Thyroid gland (tissue), 4 donors: ENCODE measurements at regions not wholly inside any gene's neighbourhood (a gene's known extent, or its start where the extent isn't known, plus 50 kb on each side); places are given as distances from the start of the nearest gene placed in this dataset.

ENCODE experiments used
- DNase-seq, 2 donors: peaks; one replicate each; pipeline ENCODE4 v3.0.0-alpha.2; 2019
- H3K27ac ChIP-seq, 3 donors: fragments of 200-600 bp; sonication (generic); 1 replicate in 2 of 3; 2 replicates in 1 of 3; pipeline ENCODE4 v1.5.1; 2016 to 2019; ENCODE audit warnings: mild to moderate bottlenecking in 1 of 3, moderate library complexity in 1 of 3
- H3K27me3 ChIP-seq: fragments of 200-600 bp; sonication (generic); one replicate; pipeline ENCODE4 v1.5.1; 2019
- H3K36me3 ChIP-seq, 2 donors: fragments of 200-600 bp; sonication (generic); one replicate each; pipeline ENCODE4 v1.5.1; 2016 to 2019
- H3K4me1 ChIP-seq, 2 donors: fragments of 200-600 bp; sonication (generic); one replicate each; pipeline ENCODE4 v1.5.1; 2017 to 2019
- H3K4me3 ChIP-seq, 3 donors: fragments of 200-600 bp; sonication (generic); replicated peaks in 1 of 3; 1 replicate in 2 of 3; 2 replicates in 1 of 3; pipeline ENCODE4 v1.5.1; 2016; ENCODE audit warnings: mild to moderate bottlenecking in 1 of 3
- H3K9me3 ChIP-seq: fragments of 200-600 bp; sonication (generic); one replicate; pipeline ENCODE4 v1.5.1; 2017
- POLR2A ChIP-seq, 2 donors: fragments of 450-650 bp; IDR thresholded peaks; one replicate each; pipeline ENCODE4 v1.6.1; 2017; ENCODE audit warnings: antibody characterized with exemption in 2 of 2, mild to moderate bottlenecking in 2 of 2, moderate library complexity in 1 of 2
- WGBS, 2 donors: methylation state at CpG; one replicate each; pipeline ENCODE4 v1.1.5; 2017; 5-methylcytosine and 5-hydroxymethylcytosine counted together
- intact Hi-C: fragments of 100-400 bp; cut with DNase I; formaldehyde crosslinking; loops from one replicate; pipeline ENCODE4 v1.15.1; 2023
- TF ChIP-seq, protein P1 (sequence below), 6 experiments: fragments of 200-600 bp in 3 of 6; fragments of 450-650 bp in 3 of 6; sonication (generic) in 3 of 6; IDR thresholded peaks; one replicate each; pipeline ENCODE4 v1.5.1; 2016 to 2019; ENCODE audit warnings: antibody characterized with exemption in 6 of 6, mild to moderate bottlenecking in 2 of 6, inconsistent platforms in 1 of 6, moderate library complexity in 1 of 6

- Histone ChIP-seq H3K27ac (no peak overlapping the region), H3K9me3 (no peaks in the 10 kb centered on the region), H3K27me3 (no peaks in the 10 kb centered on the region), H3K4me3 (no peak overlapping the region), H3K4me1 (no peaks in the 10 kb centered on the region), H3K36me3 (no peaks in the 10 kb centered on the region)
- DNase-seq = no peak
- intact Hi-C loops = no loop called here
- no peak for TF ChIP-seq POLR2A (IDR thresholded peaks at IDR 0.05)
- TF ChIP-seq, protein P1, sequence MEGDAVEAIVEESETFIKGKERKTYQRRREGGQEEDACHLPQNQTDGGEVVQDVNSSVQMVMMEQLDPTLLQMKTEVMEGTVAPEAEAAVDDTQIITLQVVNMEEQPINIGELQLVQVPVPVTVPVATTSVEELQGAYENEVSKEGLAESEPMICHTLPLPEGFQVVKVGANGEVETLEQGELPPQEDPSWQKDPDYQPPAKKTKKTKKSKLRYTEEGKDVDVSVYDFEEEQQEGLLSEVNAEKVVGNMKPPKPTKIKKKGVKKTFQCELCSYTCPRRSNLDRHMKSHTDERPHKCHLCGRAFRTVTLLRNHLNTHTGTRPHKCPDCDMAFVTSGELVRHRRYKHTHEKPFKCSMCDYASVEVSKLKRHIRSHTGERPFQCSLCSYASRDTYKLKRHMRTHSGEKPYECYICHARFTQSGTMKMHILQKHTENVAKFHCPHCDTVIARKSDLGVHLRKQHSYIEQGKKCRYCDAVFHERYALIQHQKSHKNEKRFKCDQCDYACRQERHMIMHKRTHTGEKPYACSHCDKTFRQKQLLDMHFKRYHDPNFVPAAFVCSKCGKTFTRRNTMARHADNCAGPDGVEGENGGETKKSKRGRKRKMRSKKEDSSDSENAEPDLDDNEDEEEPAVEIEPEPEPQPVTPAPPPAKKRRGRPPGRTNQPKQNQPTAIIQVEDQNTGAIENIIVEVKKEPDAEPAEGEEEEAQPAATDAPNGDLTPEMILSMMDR (IDR thresholded peaks at IDR 0.05) = no peak
- 89 to 94% methylated on average over 4 of the region's 4 CpGs for WGBS, 2 donors
Observed at GRCh38 chr1:88528792-88529191, 155.3 kb upstream of the PKN2 start.

- Histone ChIP-seq H3K4me1 (no peaks in the 10 kb centered on the region), H3K36me3 (no peaks in the 10 kb centered on the region), H3K27ac (no peak overlapping the region), H3K27me3 (no peaks in the 10 kb centered on the region), H3K9me3 (no peaks in the 10 kb centered on the region), H3K4me3 (no peak overlapping the region)
- 94 to 96% methylated on average over 6 of the region's 6 CpGs for WGBS, 2 donors
- intact Hi-C loops = no loop called here
- TF ChIP-seq, protein P1 (IDR thresholded peaks at IDR 0.05) = no peak
- no peak for TF ChIP-seq POLR2A (IDR thresholded peaks at IDR 0.05)
- DNase-seq = no peak
Observed at GRCh38 chr1:88529581-88529980, 154.5 kb upstream of the PKN2 start.

DNA sequence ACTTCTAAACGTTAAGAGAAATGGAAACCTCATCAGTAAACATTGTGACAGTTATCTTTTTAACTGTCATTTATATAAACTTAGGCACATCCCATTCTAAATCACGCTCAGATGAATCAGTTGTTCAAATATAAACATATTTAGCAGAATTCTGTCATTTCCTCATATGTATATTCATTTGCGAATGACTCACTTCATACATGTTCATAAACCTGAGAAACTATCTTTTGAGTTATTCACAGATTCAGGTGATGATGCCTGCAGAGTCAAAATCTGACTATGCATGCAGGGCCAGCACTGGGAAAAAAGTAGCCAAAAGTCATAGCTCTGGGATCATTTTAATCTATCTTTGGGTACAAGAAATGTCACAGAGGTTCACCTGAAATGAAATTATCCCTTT is 153.8 kb upstream of the PKN2 start:
- TF ChIP-seq, protein P1 (IDR thresholded peaks at IDR 0.05) = no peak
- no peak for TF ChIP-seq POLR2A (IDR thresholded peaks at IDR 0.05)
- intact Hi-C loops = no loop called here
- Histone ChIP-seq H3K4me1 (no peaks in the 10 kb centered on the region), H3K36me3 (no peaks in the 10 kb centered on the region), H3K4me3 (no peak overlapping the region), H3K9me3 (no peaks in the 10 kb centered on the region), H3K27me3 (no peaks in the 10 kb centered on the region), H3K27ac (no peak overlapping the region)
- 84 to 85% methylated on average over 3 of the region's 3 CpGs for WGBS, 2 donors
- DNase-seq = no peak

DNA sequence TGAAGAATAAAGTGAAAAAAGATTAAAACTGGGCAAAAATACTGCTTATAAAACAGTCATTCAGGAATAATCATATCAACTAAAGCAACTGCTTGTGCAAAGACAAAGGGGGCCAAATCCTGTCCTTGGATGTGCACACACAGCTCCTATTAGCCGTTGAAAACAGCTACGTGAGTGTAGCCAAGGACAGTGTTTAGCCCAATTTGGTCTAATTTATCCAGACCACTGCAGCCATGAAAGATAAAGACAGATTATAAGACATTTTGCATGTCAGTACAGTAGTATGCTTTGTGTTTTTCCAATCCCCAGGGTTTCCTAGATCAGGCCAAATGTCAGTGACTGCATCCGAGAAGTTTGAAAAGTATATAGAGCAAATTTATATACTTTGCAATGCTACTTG is 146.3 kb upstream of the PKN2 start:
- no peaks in the 10 kb centered on the region for H3K4me1 ChIP-seq
- no peak overlapping the region for H3K27ac ChIP-seq
- intact Hi-C loops = no loop called here
- no peak for DNase-seq
- H3K36me3 ChIP-seq = no peaks in the 10 kb centered on the region
- no peak overlapping the region for H3K4me3 ChIP-seq
- TF ChIP-seq, protein P1 (IDR thresholded peaks at IDR 0.05) = no peak
- 83 to 84% methylated on average over 3 of the region's 3 CpGs for WGBS, 2 donors
- H3K27me3 ChIP-seq = no peaks in the 10 kb centered on the region
- H3K9me3 ChIP-seq = no peaks in the 10 kb centered on the region

GRCh38 chr1:88538222-88538899 is 145.7 kb upstream of the PKN2 start:
- no peaks in the 10 kb centered on the region for H3K36me3 ChIP-seq
- H3K27ac ChIP-seq = no peak overlapping the region
- intact Hi-C loops = no loop called here
- no peak for DNase-seq
- no peak for TF ChIP-seq POLR2A (IDR thresholded peaks at IDR 0.05)
- TF ChIP-seq, protein P1 (IDR thresholded peaks at IDR 0.05) = no peak
- no peaks in the 10 kb centered on the region for H3K9me3 ChIP-seq
- no peaks in the 10 kb centered on the region for H3K4me1 ChIP-seq
- H3K27me3 ChIP-seq = no peaks in the 10 kb centered on the region
- no peak overlapping the region for H3K4me3 ChIP-seq
- WGBS, 2 donors = 68 to 78% methylated on average over 2 of the region's 2 CpGs
